ENCODE measurements at regions not wholly inside any gene's neighbourhood (a gene's known extent, or its start where the extent isn't known, plus 50 kb on each side); places are given as distances from the start of the nearest gene placed in this dataset.

- H3K27me3 Mint-ChIP-seq (ENCODE audit: insufficient read depth), result no peaks in the 10 kb centered on the region; the same call in 1 of the 2 replicates
- no peak for DNase-seq
- H3K4me3 Mint-ChIP-seq, result no peak overlapping the region
- no peaks in the 10 kb centered on the region for H3K4me1 Mint-ChIP-seq (ENCODE audit: low read depth)
- peaks cover 23% of the 10 kb centered on the region for H3K9me3 Mint-ChIP-seq
- no peak overlapping the region for H3K27ac Mint-ChIP-seq
- no peaks in the 10 kb centered on the region for H3K36me3 Mint-ChIP-seq (ENCODE audit: low read depth)
- no peak for TF ChIP-seq CTCF (IDR thresholded peaks at IDR 0.05)
Observed at GRCh38 chr3:153952091-153952490, 169.1 kb upstream of the ARHGEF26 start.

GRCh38 chr3:153956613-153957012, 164.6 kb upstream of the ARHGEF26 start:
- H3K36me3 Mint-ChIP-seq (ENCODE audit: low read depth), result no peaks in the 10 kb centered on the region
- H3K27ac Mint-ChIP-seq, result no peak overlapping the region
- no peaks in the 10 kb centered on the region for H3K4me1 Mint-ChIP-seq (ENCODE audit: low read depth)
- no peak for TF ChIP-seq CTCF (IDR thresholded peaks at IDR 0.05)
- H3K4me3 Mint-ChIP-seq, result no peak overlapping the region
- H3K9me3 Mint-ChIP-seq, result peaks cover 27% of the 10 kb centered on the region
- no peak for DNase-seq
- H3K27me3 Mint-ChIP-seq (ENCODE audit: insufficient read depth), result no peaks in the 10 kb centered on the region; the same call in 1 of the 2 replicates

GRCh38 chr3:153957421-153957820, 163.8 kb upstream of the ARHGEF26 start:
- Mint-ChIP-seq H3K4me3 (no peak overlapping the region), H3K27me3 (ENCODE audit: insufficient read depth) (no peaks in the 10 kb centered on the region; the same call in 1 of the 2 replicates), H3K4me1 (ENCODE audit: low read depth) (no peaks in the 10 kb centered on the region), H3K36me3 (ENCODE audit: low read depth) (no peaks in the 10 kb centered on the region), H3K9me3 (peaks cover 27% of the 10 kb centered on the region), H3K27ac (no peak overlapping the region)
- no peak for DNase-seq
- TF ChIP-seq CTCF (IDR thresholded peaks at IDR 0.05), result no peak

- no peak for TF ChIP-seq CTCF (IDR thresholded peaks at IDR 0.05)
- Mint-ChIP-seq H3K4me3 (no peak overlapping the region), H3K27ac (no peak overlapping the region), H3K9me3 (peaks cover 27% of the 10 kb centered on the region), H3K27me3 (ENCODE audit: insufficient read depth) (no peaks in the 10 kb centered on the region; the same call in 1 of the 2 replicates), H3K36me3 (ENCODE audit: low read depth) (no peaks in the 10 kb centered on the region), H3K4me1 (ENCODE audit: low read depth) (no peaks in the 10 kb centered on the region)
- DNase-seq, result no peak
Observed at GRCh38 chr3:153958635-153959595, 162.3 kb upstream of the ARHGEF26 start.

GRCh38 chr3:153960458-153961074, 160.6 kb upstream of the ARHGEF26 start:
- DNase-seq, result no peak
- H3K27me3 Mint-ChIP-seq (ENCODE audit: insufficient read depth), result no peaks in the 10 kb centered on the region
- H3K4me3 Mint-ChIP-seq, result no peak overlapping the region
- H3K27ac Mint-ChIP-seq, result no peak overlapping the region
- peaks cover 18% of the 10 kb centered on the region for H3K9me3 Mint-ChIP-seq
- H3K36me3 Mint-ChIP-seq (ENCODE audit: low read depth), result no peaks in the 10 kb centered on the region
- TF ChIP-seq CTCF (IDR thresholded peaks at IDR 0.05), result no peak
- no peaks in the 10 kb centered on the region for H3K4me1 Mint-ChIP-seq (ENCODE audit: low read depth)
